ENCODE measurements at regions not wholly inside any gene's neighbourhood (a gene's known extent, or its start where the extent isn't known, plus 50 kb on each side); places are given as distances from the start of the nearest gene placed in this dataset.

DNA sequence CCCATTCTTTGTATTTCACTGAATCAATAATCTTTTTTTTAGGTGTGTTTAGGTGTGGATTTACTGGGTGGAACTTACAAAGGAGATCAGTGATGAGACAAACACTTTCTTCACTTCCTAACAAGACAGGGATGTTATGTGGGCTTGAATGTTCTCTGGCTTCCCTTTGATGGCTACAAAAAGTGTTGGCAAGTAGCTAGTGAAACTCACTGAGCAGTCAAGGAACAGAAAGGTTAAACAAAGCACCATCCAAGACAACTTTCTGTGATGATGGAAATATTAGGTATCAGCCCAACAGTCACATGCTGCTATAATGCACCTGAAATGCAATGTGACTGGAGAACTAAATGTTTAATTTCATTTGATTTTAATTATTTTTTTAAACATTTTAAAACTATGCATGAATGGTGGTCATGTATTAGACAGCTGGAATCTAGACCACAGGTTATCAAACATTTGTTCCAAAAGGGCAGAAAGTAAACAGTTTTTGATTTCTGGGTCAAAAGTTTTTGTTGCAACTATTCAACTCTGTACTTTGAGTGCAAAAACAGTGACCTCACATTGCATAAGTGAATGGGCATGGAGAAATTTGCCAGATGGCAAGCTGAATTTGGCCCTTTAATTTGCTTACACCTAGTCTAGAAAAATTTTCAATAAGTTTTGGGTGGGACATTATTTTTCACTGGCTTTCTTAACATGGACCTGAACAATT, 1272.7 kb upstream of the TMEFF2 start:
- no peak overlapping the region for H3K4me2 ChIP-seq (ENCODE audit: low read depth, low read length)
- TF ChIP-seq, protein P1, sequence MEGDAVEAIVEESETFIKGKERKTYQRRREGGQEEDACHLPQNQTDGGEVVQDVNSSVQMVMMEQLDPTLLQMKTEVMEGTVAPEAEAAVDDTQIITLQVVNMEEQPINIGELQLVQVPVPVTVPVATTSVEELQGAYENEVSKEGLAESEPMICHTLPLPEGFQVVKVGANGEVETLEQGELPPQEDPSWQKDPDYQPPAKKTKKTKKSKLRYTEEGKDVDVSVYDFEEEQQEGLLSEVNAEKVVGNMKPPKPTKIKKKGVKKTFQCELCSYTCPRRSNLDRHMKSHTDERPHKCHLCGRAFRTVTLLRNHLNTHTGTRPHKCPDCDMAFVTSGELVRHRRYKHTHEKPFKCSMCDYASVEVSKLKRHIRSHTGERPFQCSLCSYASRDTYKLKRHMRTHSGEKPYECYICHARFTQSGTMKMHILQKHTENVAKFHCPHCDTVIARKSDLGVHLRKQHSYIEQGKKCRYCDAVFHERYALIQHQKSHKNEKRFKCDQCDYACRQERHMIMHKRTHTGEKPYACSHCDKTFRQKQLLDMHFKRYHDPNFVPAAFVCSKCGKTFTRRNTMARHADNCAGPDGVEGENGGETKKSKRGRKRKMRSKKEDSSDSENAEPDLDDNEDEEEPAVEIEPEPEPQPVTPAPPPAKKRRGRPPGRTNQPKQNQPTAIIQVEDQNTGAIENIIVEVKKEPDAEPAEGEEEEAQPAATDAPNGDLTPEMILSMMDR (IDR thresholded peaks at IDR 0.05; ENCODE audit: low read length), result no peak

DNA sequence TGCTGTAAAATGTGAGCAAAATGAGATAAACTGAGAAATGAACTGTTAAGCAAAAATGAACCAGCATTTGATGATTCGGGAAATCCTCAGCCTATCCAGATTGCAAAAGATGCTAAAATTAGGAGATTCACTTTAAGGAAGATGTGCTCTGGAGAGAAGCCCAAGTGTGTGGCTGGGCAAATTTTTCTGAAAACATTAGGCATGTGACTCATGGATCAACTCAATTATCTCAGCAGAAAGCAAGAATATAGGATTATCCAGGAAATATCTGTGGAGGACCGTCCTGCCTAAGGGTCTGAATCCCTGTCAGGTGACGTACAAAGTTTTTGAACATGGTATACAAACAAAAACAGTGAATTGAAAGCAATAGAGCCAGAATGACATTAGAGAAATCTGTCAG, 1268.3 kb upstream of the TMEFF2 start:
- Histone ChIP-seq H3K79me2 (ENCODE audit: low read length) (no peaks in the 10 kb centered on the region), H3K4me1 (ENCODE audit: low read length) (no peaks in the 10 kb centered on the region), H3K36me3 (replicated peaks; ENCODE audit: insufficient read depth, low read length) (no peaks in the 10 kb centered on the region), H3K4me2 (ENCODE audit: low read depth, low read length) (no peak overlapping the region), H3K27ac (ENCODE audit: low read length) (no peak overlapping the region), H3F3A (ENCODE audit: insufficient read depth, low read length) (no peaks in the 10 kb centered on the region), H3K4me3 (ENCODE audit: low read length) (no peak overlapping the region), H3K27me3 (replicated peaks; ENCODE audit: insufficient read depth, low read length) (no peaks in the 10 kb centered on the region), H3K9me2 (replicated peaks; ENCODE audit: insufficient read depth, low read length) (no peaks in the 10 kb centered on the region), H4K20me1 (ENCODE audit: insufficient read depth, low read length) (no peaks in the 10 kb centered on the region), H3K9me3 (replicated peaks; ENCODE audit: insufficient read depth, low read length) (0 out of 2 replicates have a peak, but pooled peaks cover 3% of the 10 kb centered on the region), H3K9ac (ENCODE audit: low read length) (no peak overlapping the region), H2AFZ (ENCODE audit: low read length) (no peak overlapping the region)
- TF ChIP-seq EZH2phosphoT487 (IDR thresholded peaks at IDR 0.05; ENCODE audit: low read length) (no peak), EZH2 (optimal IDR thresholded peaks at IDR 0.05; ENCODE audit: low read depth, low read length) (no peak)
- TF ChIP-seq, protein P1 (IDR thresholded peaks at IDR 0.05; ENCODE audit: low read length), result no peak
- DNase-seq, result no peak

More for the DNA sequence above, 1272.7 kb upstream of the TMEFF2 start:
- Histone ChIP-seq H3K27ac (ENCODE audit: low read length) (no peak overlapping the region), H4K20me1 (ENCODE audit: insufficient read depth, low read length) (no peaks in the 10 kb centered on the region; the same call in 1 of the 2 replicates), H3K79me2 (ENCODE audit: low read length) (no peaks in the 10 kb centered on the region), H3F3A (ENCODE audit: insufficient read depth, low read length) (no peaks in the 10 kb centered on the region), H3K4me1 (ENCODE audit: low read length) (no peaks in the 10 kb centered on the region), H3K36me3 (replicated peaks; ENCODE audit: insufficient read depth, low read length) (no peaks in the 10 kb centered on the region), H3K27me3 (replicated peaks; ENCODE audit: insufficient read depth, low read length) (no peaks in the 10 kb centered on the region), H3K9me2 (replicated peaks; ENCODE audit: insufficient read depth, low read length) (no peaks in the 10 kb centered on the region), H3K4me3 (ENCODE audit: low read length) (no peak overlapping the region), H3K9me3 (replicated peaks; ENCODE audit: insufficient read depth, low read length) (no peaks in the 10 kb centered on the region), H3K9ac (ENCODE audit: low read length) (no peak overlapping the region), H2AFZ (ENCODE audit: low read length) (no peak overlapping the region)
- peak; percentile 9 for DNase-seq

DNA sequence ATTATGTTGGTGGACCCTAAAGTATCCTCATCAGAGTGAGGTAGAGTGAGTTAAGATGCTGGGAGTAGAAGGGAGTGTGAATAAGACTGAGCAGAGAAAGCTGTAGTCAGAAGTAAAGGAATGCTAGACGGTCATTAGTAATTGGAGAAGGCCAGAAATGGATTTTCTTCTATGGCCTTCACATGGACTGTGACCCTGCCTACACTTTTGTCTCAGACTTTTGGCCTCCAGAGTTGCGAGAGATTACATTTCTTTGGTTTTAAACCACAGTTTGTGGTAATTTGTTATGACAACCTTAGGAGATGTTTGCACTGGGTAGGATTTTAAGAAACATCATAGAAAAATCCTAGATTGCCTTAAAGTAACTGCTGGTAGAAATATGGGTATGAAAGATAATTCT, 1267.7 kb upstream of the TMEFF2 start:
- H3K9me2 ChIP-seq (replicated peaks; ENCODE audit: insufficient read depth, low read length), result no peaks in the 10 kb centered on the region
- no peaks in the 10 kb centered on the region for H3K4me1 ChIP-seq (ENCODE audit: low read length)
- H3K79me2 ChIP-seq (ENCODE audit: low read length), result no peaks in the 10 kb centered on the region
- no peaks in the 10 kb centered on the region for H3K27me3 ChIP-seq (replicated peaks; ENCODE audit: insufficient read depth, low read length)
- TF ChIP-seq EZH2 (optimal IDR thresholded peaks at IDR 0.05; ENCODE audit: low read depth, low read length) (no peak), EZH2phosphoT487 (IDR thresholded peaks at IDR 0.05; ENCODE audit: low read length) (no peak)
- TF ChIP-seq, protein P1 (IDR thresholded peaks at IDR 0.05; ENCODE audit: low read length), result no peak
- H3K4me2 ChIP-seq (ENCODE audit: low read depth, low read length), result no peak overlapping the region
- no peaks in the 10 kb centered on the region for H3F3A ChIP-seq (ENCODE audit: insufficient read depth, low read length)
- no peak overlapping the region for H3K4me3 ChIP-seq (ENCODE audit: low read length)
- H3K27ac ChIP-seq (ENCODE audit: low read length), result no peak overlapping the region
- H2AFZ ChIP-seq (ENCODE audit: low read length), result no peak overlapping the region
- H3K36me3 ChIP-seq (replicated peaks; ENCODE audit: insufficient read depth, low read length), result no peaks in the 10 kb centered on the region
- DNase-seq, result no peak
- H3K9me3 ChIP-seq (replicated peaks; ENCODE audit: insufficient read depth, low read length), result 0 out of 2 replicates have a peak, but pooled peaks cover 3% of the 10 kb centered on the region
- H3K9ac ChIP-seq (ENCODE audit: low read length), result no peak overlapping the region
- H4K20me1 ChIP-seq (ENCODE audit: insufficient read depth, low read length), result no peaks in the 10 kb centered on the region
